Superior temporal gyrus (tissue), 1 donor: ENCODE measurements at regions not wholly inside any gene's neighbourhood (a gene's known extent, or its start where the extent isn't known, plus 50 kb on each side); places are given as distances from the start of the nearest gene placed in this dataset.

Experiments used
- DNase-seq: peaks from one replicate; pipeline ENCODE4 v3.0.0-alpha.2; 2016; ENCODE audit errors: extremely low spot score

DNA sequence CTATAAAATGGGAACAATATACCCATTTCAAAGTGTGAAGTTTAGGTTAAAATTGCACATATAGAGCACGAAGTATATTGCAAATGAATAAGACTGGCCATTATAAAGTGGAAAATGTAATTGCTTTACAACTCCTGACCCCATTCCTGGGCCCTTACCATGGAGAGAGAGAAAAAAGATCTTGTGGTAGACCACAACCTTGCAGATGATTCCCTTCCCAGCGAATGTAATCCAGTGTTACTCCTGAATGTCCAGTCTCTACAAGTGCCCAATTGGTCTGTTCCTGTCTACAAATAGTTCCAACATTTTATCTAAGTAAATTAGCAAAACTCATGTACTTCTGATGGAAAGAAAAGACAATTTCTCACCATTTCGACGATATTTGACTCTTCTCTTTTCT is 184.1 kb upstream of the LNX1 start:
- no peak for DNase-seq

DNA sequence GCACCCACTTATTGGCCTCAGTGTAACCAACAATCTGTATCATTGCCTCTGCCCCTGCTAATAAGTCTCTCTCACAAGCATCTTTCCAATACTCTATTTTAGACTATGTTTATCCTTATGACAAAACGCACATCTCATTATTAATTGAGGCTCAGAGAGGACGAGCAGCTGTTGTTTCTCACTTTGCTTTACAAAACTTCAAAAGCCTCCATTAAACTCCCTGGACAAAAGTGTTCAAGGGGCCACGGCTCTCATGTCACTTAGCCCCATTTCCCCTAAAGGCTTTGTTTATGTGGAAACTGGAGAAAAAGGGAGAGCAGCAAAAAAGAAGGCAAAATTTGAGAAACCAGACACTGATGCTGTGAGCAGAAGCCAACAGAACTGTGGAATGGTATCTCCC is 180.0 kb upstream of the LNX1 start:
- no peak for DNase-seq

DNA sequence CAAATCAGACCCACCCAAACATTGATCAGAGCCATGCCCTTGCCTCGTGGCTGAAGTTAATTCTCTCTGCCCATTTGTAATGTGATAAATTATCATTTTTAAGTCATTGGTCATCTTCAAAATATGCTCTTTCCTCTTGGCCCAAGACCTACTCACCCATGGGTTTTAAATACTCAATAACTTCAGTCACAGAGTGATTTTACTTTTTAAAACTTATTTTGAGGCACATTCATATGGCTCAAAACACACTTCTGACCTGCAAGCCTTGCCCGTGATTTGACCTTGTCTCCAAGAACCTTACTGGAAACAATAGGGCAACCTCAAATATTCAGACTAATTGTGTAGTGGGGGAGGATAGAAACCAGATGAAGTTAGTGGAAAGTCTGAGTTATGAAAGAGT is 176.2 kb upstream of the LNX1 start:
- DNase-seq: no peak

DNA sequence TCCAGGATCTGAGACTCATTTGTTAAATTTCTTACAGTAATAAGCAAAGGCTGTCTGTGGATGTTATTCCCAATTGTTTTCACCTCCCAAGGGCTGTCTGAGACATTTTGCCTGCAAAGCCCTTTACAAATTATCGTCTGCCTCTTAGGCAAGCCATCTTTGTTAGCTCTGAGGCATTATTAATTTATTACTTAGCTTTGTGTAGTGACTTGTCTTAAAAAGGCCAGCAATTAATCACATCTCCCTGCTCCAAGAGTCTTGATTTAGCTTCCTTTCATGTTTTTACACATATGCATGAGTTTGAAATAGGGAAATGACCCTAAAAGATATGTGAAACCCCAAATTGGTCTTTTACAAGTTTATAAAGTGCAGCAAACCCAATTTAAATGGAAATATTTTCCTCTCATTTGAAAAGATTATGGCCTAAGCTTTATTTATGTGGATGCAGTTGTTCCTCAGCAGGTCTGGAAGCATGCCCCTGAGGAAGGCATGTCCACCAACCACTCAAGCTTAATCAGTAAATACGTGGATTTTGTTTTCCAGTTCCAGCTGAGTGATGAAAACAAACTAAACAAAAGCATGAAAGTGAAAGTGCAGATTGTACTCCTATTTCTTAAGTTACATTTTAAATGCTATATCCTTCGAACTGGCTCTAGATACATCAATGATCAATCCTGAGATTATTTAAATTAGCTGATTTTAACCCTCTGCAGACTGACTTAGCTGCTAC is 173.6 kb upstream of the LNX1 start:
- no peak for DNase-seq

DNA sequence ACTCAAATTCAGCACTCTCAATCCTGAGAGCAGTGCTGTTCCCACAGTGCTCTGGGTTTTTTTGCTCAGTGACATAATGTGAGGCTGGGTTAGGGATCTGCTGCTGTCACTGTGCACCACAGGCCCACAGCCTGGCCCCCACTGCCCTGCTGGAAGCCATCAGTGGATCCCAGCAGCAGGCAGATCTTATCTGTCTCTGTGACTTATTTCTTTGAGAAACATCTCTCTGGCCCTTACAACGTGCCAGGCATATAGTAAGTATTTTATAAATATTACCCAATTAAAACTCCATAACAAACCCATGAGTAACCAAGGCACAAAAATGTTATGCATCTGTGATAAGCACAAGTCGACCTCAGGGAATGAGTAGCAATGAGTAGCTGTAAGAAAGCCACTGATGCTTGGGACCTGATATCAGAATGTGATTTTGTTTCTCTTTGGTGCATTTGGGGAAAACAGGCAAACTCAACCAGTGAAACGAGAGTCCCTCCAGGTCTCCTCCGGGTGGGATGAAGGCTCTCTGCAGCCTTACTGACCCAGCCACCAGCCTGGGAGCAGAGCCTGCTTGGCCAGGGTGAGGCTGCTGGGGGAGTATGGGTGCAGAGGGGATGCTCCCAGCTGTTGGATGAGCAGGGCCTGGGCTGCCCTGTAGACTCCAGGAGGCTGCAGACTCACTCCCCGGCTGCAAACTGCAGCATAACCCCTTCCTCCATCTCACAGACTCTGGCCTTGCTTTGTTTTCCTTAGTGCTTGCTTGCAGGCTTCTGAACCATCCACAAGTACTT is 172.7 kb upstream of the LNX1 start:
- no peak for DNase-seq

DNA sequence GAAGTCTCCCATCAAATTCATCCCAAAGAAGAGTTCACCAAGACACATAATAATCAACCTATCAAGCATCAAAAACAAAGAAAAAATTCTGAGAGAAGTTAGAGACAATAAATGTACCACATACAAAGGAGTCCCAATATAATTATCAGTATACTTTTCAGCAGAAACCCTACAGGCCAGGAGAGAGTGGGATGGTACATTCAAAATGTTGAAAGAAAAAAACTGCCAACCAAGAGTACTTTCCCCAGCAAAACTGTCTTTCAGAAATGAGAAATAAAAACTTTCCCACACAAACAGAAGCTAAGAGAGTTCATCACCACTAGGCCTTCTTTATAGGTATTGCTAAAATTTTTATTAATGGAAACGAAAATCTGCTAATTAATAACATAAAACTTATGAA is 164.4 kb upstream of the LNX1 start:
- DNase-seq: no peak

DNA sequence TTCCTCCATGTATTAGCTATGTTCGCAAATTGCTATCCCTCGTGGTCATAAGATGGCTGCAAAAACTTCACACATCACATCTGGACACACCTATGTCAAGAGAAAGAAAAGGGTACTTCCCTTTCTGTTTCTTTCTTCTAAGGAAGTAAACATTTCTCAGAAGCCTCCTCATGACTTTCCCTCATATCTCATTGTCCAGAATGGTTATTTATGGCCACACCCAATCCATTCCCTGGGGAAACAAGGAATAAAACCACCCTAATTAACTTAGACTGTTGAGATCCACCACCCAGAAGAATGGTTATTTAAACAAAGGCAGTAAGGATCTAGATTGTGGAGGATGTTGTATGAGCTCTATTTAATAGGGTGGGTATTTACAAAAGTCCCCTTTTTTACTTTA is 160.8 kb upstream of the LNX1 start:
- no peak for DNase-seq

DNA sequence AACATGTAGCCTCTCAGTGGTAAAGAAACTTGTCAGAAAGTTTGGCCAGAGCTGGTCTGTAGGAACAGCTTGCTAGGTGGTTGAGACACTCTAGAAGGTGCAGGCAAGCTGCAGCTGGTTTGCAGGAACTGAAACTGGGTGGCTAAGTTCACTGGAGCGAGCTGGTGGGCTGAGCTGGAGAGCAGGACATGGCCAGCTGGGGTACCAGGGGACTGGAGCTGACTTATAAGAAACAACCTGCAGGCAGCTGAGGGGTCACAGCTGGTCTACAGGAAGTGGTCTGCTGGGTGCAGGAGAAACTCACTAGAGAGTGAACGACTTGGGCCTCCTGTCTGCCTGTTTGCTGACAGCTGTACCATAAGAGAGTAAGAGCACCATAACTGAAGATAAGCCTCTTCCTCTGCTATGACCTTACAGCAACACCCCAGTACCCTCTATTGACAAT is 157.1 kb upstream of the LNX1 start:
- DNase-seq: no peak

DNA sequence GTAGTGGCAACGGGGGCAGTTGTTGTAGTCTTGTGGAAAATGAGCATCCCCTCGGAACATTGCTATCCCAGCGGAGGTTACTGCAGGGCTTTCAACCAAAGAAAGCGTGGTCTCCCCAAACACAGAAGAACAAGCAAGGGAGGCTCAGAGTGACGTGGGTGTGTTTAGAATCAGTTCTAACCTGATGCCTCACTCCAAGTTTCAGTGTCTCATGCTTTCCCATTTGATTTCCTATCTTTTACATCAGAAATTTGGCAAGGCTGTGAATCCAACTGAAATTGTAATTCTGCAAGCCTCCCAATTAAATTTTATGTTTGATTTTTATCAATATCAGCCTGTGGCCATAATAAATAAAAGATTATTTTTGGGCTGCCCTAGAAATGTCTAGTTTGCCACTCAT is 156.1 kb upstream of the LNX1 start:
- DNase-seq: no peak

DNA sequence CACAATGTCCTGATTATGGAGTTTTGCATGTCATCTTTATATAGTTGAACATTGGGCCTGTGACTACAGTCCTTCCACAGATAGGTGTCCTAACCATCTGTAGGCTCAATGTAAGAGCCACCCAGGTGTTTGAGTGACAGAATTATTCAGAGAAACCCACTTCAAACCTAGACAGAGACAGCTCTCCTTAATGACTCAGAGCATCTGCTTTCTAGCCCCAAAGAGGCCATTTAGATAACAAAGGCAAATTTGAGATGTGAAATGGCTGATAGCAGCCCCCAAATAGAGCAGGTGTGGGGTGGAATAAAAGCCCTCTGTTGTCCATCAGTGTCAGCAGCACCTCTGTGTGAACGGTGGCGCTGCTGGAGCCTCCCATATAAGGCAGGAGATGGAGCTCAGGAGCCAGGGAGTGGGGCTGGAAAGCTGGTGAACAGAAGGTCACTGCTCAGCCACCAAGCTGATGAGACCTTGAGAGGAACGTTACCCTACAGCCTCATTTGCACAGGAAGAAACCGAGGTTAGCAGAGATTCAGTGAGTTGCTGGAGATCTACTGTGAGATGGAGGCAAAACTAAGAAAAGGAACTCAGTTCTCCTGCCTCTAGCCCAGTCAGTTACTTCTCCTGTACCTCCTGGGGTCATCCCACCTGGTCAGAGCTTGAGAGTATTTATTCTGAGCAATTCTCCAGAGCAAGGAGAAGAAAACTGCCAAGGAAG is 153.3 kb upstream of the LNX1 start:
- DNase-seq: no peak

DNA sequence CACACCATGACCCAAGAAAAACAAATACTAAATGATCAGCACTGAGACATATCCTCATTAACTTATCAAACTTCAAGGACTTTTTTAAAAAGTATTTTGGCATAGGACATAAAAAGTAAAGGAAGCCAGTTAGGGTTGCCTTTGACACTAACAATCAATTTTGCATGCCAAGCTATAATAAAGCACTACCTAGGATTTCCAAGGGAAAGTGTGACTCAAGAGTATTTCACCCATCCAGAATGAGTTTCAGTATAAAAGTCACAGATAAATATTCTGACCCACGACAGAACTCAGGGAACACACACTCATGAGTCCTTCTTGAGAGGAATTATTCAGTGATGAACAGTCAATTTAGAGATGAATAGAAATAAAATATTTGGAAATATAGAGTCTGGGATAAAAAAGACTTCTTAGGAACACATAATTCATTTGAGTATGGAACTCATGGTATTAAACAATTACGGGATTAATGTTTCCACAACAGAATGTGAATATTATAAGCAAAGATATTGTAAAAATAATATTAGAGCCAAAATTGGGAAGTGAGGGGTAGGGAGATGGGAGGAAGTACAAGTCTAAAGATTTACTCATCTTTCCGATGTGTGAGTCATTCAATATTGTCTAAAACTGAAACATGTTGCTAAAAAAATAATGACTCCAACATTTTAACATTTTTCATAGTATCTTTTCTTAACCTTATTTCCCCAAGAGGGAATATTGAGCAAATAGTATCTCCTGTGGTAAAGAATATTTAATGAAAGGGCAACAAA is 143.5 kb upstream of the LNX1 start:
- no peak for DNase-seq

DNA sequence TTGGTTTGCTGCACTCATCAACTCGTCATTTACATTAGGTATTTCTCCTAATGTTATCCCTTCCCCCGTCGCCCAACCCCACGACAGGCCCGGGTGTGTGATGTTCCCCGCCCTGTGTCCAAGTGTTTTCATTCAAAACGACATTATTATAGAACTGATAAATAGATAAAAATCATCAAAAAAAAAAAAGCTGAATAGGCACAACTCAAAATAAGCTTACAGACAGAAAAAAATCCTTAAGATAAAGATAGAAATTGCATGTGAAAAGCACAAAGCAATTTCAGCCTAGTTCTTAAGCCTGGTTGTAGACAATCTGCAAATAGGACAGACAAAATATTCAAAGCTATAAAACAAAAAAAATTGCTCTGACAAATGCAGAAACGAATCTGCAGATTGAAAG is 142.9 kb upstream of the LNX1 start:
- no peak for DNase-seq

DNA sequence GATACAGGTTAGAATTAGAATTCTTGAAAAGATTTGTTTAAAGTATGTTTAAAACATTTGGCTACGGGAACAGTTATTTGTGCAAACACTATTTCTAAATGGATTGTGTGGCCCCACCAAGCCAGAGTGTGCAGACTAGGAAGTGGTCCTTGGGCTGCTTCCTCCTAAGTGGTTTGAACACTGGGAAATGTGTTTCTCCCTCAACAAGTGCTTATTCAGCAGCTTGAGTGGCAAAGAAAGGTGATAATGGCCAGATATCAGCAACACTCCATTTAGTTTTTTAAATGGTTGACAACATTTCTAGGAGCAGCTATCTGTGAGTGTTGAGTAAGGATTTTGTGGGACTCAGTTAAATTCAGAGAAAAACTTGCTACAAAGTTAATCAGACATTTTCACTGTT is 141.4 kb upstream of the LNX1 start:
- no peak for DNase-seq

DNA sequence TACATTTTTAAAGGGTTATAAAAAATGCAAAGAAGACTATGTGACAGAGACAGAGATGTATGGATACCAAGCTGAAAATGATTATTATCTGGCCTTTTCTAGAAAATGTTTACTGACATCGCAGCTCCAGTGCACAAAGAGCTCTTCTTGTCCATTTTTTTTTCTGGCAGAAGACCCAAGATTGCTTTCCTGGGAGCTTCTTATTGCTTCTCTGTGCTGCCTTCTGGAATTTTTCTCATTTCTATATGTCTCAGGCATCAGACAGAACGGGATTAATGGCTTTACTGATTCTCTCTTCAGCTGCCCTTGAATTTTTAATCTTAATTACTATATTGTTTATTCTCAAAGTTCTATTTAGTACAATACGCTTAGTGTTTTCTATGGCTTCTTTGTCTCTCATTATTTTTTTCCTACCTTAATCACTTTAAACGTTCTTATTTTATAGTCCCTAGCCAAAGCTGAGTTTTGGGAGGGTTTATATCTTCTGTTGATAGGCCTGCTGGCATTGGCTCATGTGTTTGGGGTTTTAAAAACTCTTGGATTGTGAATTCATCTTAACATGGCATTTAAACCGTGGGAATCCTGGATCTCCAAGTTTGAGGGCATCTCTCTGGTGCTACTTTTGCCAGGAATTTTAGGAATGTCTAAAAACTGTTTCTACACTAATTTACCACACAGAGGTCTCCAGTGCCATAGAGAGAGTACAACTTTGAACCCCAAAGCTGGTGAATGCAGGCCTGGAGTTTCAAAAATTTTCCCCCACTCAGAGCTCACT is 138.9 kb upstream of the LNX1 start:
- DNase-seq: no peak

DNA sequence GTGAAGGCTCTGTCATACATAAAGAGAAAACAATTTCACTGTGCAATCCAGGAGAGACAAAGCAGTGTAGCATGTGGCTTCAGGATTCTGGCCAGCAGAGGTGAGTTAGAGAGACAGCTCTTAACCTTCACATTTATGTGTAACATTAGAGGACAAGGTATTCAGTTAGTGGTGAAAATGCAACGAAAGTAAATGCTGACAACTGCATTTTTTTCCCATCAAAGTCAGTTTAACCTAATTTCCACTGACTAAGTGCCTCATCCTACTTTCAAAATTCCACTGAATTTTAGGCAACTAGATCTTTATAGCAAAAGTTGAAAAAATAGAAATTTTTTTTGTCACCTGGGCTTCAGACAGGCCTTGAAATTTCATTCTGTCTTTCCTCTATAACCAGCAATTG is 130.8 kb upstream of the LNX1 start:
- DNase-seq: no peak

DNA sequence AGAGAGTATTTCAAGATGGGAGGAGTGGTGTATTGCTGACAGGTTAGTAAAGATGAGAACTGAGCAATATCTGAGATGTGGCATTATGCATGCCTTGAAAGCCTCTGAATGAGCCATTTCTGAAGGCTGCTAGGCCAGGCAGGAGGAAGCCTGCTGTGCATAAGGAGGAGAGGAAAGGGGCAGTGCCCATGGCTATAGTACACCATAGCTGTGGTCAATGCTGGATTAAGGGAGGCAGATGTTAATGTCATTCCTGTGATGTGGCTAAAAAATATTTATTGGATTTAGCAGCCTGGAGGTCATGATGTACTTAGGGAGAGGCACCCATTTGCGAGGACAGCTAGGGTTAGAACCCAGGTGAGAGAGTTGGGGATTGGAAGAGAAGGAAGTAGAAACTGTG is 130.0 kb upstream of the LNX1 start:
- no peak for DNase-seq

DNA sequence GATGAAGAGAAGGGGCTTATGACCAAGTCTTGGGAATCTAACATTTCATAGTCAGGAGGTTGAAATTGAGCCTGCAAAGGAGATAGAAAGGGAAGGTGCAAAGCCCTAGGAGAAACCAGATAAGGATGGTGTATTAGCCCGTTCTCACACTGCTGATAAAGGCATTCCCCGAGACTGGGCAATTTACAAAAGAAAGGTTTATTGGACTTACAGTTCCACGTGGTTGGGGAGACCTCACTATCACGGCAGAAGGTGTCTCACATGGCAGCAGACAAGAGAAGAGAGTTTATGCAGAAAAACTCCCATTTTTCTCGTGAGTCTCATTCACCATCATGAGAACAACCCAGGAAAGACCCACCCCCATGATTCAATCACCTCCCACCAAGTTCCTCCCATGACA is 129.5 kb upstream of the LNX1 start:
- DNase-seq: no peak

DNA sequence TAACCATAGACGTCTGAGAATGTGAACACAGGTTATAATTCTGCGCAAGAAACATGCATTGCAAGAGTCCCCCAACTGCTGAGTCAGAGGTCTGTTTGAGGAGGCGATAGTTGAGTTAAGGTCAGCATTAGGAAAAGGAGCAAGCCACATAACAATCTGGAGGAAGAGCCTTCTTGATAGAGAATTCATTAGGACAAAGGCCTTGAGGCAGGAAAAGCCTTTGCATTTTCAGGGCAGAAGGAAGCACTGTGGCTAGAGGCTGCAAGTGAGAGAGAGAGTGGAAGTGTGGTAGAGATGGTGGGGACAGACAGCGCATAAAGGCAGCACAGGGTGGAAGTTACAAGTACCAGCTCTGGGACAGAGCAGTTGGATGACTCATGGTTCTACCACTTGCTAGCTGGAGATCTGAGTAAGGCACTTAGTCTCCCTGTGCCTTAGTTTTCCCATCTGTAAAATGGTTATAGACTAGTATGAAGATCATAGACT is 125.8 kb upstream of the LNX1 start:
- no peak for DNase-seq

DNA sequence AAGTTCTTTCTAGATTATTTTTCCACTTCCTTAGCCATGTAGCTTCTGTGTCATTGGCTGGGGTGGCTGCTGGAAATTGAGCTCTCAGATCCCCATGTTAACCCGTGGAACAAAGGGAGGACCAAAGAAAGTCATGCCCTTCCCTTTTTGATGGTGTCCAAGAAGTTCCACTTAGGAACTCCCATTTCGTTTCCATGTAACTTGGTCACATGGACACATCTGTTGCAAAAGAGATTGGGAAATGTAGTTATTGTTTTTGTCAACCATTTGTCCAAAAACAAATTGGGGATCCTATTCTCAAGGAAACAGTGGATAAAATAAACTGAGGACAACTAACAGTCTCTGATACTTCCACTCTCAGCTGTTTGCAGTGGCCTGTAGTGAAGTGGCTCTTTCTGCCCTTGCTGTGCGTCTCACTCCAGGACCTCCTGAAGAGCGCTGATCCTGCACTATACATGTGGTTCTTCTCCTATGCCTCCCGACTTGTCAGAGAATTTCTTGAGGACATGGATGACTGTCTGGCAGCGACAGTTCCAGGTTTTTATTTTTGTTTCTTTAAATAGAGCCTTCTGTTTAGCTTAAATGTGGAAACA is 125.3 kb upstream of the LNX1 start:
- DNase-seq: no peak

DNA sequence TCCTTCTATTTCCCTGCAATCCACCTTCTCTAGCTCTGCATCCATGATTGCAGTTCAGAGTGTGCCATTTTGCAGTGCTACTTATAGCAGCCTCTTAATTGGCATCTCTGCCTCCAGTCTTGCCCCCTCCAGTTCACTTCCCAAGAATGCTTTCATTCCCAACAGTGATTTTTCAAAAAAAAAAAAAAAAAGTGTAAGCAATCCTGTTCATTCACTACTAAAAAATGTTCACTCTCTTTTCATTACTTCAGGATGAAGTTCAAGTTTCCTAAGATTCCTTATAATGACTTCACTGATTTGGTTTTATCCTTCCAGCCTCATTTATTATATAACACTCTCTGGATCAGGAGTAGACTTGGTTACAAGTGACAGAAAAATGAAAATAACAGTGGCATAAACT is 124.7 kb upstream of the LNX1 start:
- DNase-seq: no peak
